GM12874 (cell line): ENCODE measurements at regions not wholly inside any gene's neighbourhood (a gene's known extent, or its start where the extent isn't known, plus 50 kb on each side); places are given as distances from the start of the nearest gene placed in this dataset.

Source experiments
- TF ChIP-seq, protein P1 (sequence below): IDR thresholded peaks from 2 replicates; pipeline ENCODE4 v1.5.1; 2011; ENCODE audit warnings: low read depth, mild to moderate bottlenecking, control low read depth, low read length, moderate library complexity; ENCODE audit not compliant: insufficient read depth

DNA sequence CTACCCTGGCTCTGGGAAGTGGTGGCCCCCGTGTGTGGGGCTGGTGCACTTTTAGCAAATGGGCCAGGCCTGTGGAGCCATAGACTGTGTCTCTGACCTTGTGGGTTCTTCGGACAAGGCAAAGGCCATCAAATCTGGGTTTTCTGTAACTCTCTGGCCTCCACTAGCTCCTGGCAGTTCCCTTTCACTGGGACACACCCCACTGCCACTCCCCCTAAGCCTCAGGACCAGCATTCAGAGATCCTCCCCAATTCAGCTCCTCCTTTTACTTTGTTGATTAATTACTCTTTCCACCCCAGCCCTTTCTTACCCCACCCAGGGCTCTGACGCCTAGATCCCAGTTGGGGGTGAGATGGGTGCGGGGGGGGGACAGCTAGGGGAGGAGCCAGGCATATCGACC is 53.9 kb upstream of the IRX3 start:
- TF ChIP-seq, protein P1, sequence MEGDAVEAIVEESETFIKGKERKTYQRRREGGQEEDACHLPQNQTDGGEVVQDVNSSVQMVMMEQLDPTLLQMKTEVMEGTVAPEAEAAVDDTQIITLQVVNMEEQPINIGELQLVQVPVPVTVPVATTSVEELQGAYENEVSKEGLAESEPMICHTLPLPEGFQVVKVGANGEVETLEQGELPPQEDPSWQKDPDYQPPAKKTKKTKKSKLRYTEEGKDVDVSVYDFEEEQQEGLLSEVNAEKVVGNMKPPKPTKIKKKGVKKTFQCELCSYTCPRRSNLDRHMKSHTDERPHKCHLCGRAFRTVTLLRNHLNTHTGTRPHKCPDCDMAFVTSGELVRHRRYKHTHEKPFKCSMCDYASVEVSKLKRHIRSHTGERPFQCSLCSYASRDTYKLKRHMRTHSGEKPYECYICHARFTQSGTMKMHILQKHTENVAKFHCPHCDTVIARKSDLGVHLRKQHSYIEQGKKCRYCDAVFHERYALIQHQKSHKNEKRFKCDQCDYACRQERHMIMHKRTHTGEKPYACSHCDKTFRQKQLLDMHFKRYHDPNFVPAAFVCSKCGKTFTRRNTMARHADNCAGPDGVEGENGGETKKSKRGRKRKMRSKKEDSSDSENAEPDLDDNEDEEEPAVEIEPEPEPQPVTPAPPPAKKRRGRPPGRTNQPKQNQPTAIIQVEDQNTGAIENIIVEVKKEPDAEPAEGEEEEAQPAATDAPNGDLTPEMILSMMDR, result no peak

DNA sequence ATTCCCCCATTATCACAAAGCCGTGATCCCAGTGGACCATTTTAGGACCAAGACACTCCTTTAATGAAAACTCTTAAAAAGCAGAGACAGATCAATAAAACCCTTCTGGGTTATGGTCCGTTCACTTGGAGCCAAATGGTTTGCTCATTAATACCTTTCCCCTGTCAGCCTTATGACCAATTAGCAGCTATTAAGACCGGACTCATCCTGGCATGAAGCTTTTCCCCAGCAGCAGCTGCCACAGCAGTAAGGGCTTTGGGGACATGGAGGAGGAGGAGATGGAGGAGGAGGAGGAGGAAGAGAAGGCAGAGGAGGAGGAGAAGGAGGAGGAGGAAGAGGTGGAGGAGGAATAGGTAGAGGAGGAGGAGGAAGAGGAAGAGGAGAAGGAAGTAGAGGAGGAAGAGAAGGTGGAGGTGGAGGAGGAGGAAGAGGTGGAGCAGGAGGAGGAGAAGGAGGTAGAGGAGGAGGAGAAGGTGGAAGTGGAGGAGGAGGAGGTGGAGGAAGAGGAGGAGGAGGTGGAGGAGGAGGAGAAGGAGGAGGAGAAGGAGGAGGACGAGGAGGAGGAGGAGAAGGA is 50.1 kb upstream of the IRX3 start:
- TF ChIP-seq, protein P1, result no peak
